Panc1 (cell line): ENCODE measurements at regions not wholly inside any gene's neighbourhood (a gene's known extent, or its start where the extent isn't known, plus 50 kb on each side); places are given as distances from the start of the nearest gene placed in this dataset.

Source experiments
- ATAC-seq: fragments of 200-7000 bp; cut with Tn5 transposase; 2 replicates; pipeline ENCODE4 v1.9.1; 2020; ENCODE audit warnings: mild to moderate bottlenecking, moderate library complexity
- BruUV-seq: library from RNA; stranded (reverse); fragments of 400-500 nt; replicated peaks from 2 replicates; lab custom pipeline; 2021; lab: Mats Ljungman, UMichigan
- CTCF ChIA-PET: fragments of 300-600 bp; sonication (Branson Sonifier 250); formaldehyde crosslinking; loops from one replicate; lab custom pipeline; 2022; ENCODE audit warnings: antibody characterized with exemption; lab: Charles Lee
- POLR2A ChIA-PET: fragments of 300-600 bp; sonication (Branson Sonifier 250); formaldehyde crosslinking; loops from one replicate; lab custom pipeline; 2022; ENCODE audit warnings: antibody characterized with exemption; lab: Charles Lee
- DNase-seq: peaks from one replicate; pipeline ENCODE4 v3.0.0-alpha.2; 2010; ENCODE audit warnings: low read depth, low spot score
- H3K27ac ChIP-seq: 2 replicates; pipeline ENCODE4 v1.5.1; 2011; ENCODE audit warnings: mild to moderate bottlenecking, low read length, inconsistent platforms
- H3K27me3 ChIP-seq: fragments of 200-500 bp; sonication (Bioruptor generic); 2 replicates; pipeline ENCODE4 v1.6.0; 2014; ENCODE audit warnings: low read length, inconsistent platforms; ENCODE audit not compliant: control insufficient read depth, insufficient read depth
- H3K36me3 ChIP-seq: fragments of 200-500 bp; sonication (Bioruptor generic); 2 replicates; pipeline ENCODE4 v1.5.1; 2014; ENCODE audit warnings: inconsistent platforms, mild to moderate bottlenecking, low read length, moderate library complexity; ENCODE audit not compliant: control insufficient read depth, insufficient read depth
- H3K4me1 ChIP-seq: 2 replicates; pipeline ENCODE4 v1.5.1; 2011; ENCODE audit warnings: inconsistent platforms, mild to moderate bottlenecking, low read length, moderate library complexity; ENCODE audit not compliant: control insufficient read depth, insufficient read depth
- H3K4me3 ChIP-seq, 2 experiments: 2 replicates each; pipeline ENCODE4 v1.5.1; 2011 to 2012; ENCODE audit warnings: low read depth in 2 of 2, low read length in 2 of 2, mild to moderate bottlenecking in 2 of 2, inconsistent platforms in 1 of 2, moderate library complexity in 1 of 2
- H3K9me3 ChIP-seq: fragments of 200-500 bp; sonication (Bioruptor generic); 2 replicates; pipeline ENCODE4 v1.5.1; 2014; ENCODE audit warnings: low read depth, mild to moderate bottlenecking, inconsistent platforms, low read length, moderate library complexity; ENCODE audit not compliant: control insufficient read depth, insufficient read depth
- CTCF ChIP-seq: fragments of 450-650 bp; IDR thresholded peaks from 2 replicates; pipeline ENCODE4 v1.5.1; 2017; ENCODE audit warnings: mild to moderate bottlenecking
- POLR2AphosphoS5 ChIP-seq: IDR thresholded peaks from 2 replicates; pipeline ENCODE4 v1.6.1; 2012; ENCODE audit warnings: mild to moderate bottlenecking, low read depth, low read length, moderate library complexity
- SIN3A ChIP-seq: IDR thresholded peaks from 2 replicates; pipeline ENCODE4 v1.6.1; 2012; ENCODE audit warnings: low read depth, mild to moderate bottlenecking, low read length, moderate library complexity, borderline replicate concordance; ENCODE audit not compliant: insufficient read depth
- TCF7L2 ChIP-seq: IDR thresholded peaks from 2 replicates; pipeline ENCODE4 v1.6.1; 2011; ENCODE audit warnings: mild to moderate bottlenecking, low read depth, low read length, inconsistent platforms
- in situ Hi-C: cut with HindIII; loops from 2 replicates; pipeline ENCODE4 v1.10.0; 2016; ENCODE audit warnings: low sequenced_read_pairs, low pct_unique_long_range_greater_than_20kb
- intact Hi-C: fragments of 100-400 bp; cut with micrococcal nuclease; formaldehyde crosslinking; loops from one replicate; pipeline ENCODE4 v1.10.0; 2022; ENCODE audit not compliant: unreplicated experiment
- TF ChIP-seq, protein P1 (sequence below), 2 experiments: IDR thresholded peaks; 2 replicates each; pipeline ENCODE4 v1.6.1; 2011 to 2012; ENCODE audit warnings: low read depth in 2 of 2, control low read depth in 1 of 2, low read length in 1 of 2, mild to moderate bottlenecking in 1 of 2, moderate library complexity in 1 of 2; ENCODE audit not compliant: insufficient read depth in 1 of 2

GRCh38 chr3:68045976-68046375, 391.6 kb upstream of the SUCLG2 start:
- TF ChIP-seq SIN3A (no peak), TCF7L2 (no peak), CTCF (no peak), POLR2AphosphoS5 (no peak)
- TF ChIP-seq, protein P1, sequence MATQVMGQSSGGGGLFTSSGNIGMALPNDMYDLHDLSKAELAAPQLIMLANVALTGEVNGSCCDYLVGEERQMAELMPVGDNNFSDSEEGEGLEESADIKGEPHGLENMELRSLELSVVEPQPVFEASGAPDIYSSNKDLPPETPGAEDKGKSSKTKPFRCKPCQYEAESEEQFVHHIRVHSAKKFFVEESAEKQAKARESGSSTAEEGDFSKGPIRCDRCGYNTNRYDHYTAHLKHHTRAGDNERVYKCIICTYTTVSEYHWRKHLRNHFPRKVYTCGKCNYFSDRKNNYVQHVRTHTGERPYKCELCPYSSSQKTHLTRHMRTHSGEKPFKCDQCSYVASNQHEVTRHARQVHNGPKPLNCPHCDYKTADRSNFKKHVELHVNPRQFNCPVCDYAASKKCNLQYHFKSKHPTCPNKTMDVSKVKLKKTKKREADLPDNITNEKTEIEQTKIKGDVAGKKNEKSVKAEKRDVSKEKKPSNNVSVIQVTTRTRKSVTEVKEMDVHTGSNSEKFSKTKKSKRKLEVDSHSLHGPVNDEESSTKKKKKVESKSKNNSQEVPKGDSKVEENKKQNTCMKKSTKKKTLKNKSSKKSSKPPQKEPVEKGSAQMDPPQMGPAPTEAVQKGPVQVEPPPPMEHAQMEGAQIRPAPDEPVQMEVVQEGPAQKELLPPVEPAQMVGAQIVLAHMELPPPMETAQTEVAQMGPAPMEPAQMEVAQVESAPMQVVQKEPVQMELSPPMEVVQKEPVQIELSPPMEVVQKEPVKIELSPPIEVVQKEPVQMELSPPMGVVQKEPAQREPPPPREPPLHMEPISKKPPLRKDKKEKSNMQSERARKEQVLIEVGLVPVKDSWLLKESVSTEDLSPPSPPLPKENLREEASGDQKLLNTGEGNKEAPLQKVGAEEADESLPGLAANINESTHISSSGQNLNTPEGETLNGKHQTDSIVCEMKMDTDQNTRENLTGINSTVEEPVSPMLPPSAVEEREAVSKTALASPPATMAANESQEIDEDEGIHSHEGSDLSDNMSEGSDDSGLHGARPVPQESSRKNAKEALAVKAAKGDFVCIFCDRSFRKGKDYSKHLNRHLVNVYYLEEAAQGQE (IDR thresholded peaks at IDR 0.05; ENCODE audit: insufficient read depth in 1 of 2, low read depth in 2 of 2, low read length in 1 of 2) = no peak
- in situ Hi-C loops = no loop called here
- Histone ChIP-seq H3K4me3 (no peak overlapping the region), H3K36me3 (no peaks in the 10 kb centered on the region), H3K4me1 (no peaks in the 10 kb centered on the region), H3K27ac (no peak overlapping the region), H3K9me3 (no peaks in the 10 kb centered on the region), H3K27me3 (no peaks in the 10 kb centered on the region)
- POLR2A ChIA-PET = no interaction called here
- BruUV-seq = no TSS peak
- no peak for ATAC-seq
- intact Hi-C loops = no loop called here
- CTCF ChIA-PET = no interaction called here
- DNase-seq = no peak

GRCh38 chr3:68033867-68034266, 379.5 kb upstream of the SUCLG2 start:
- no peaks in the 10 kb centered on the region for H3K36me3 ChIP-seq
- H3K27me3 ChIP-seq = no peaks in the 10 kb centered on the region
- no peaks in the 10 kb centered on the region for H3K4me1 ChIP-seq
- TF ChIP-seq POLR2AphosphoS5 = no peak
- no peak for TF ChIP-seq SIN3A
- ATAC-seq (no peak), DNase-seq (no peak)
- BruUV-seq = no TSS peak
- no peaks in the 10 kb centered on the region for H3K9me3 ChIP-seq
- POLR2A ChIA-PET = no interaction called here
- CTCF ChIA-PET = no interaction called here
- no peak overlapping the region for H3K27ac ChIP-seq
- H3K4me3 ChIP-seq = no peak overlapping the region
- in situ Hi-C loops = no loop called here
- intact Hi-C loops = no loop called here

DNA sequence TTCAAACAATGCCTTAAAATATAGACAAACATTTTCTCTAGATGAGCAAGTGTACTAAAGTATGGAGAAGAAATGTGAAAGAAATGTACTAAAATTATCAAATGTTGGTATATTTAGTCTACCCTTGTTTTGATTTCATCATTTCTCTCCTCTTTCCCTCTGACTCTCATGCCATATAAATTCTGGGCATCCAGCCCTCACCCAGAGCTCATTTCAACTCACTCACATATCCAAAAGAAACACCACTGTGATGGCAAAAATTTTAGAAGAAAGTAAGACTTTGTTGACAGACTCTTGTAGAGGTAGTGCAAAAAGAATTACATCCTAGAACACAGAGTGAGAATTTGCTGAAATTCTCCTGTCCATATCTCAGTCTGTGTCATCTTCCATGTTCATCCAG, 377.8 kb upstream of the SUCLG2 start:
- ATAC-seq (no peak), DNase-seq (no peak)
- H3K4me3 ChIP-seq = no peak overlapping the region
- H3K4me1 ChIP-seq = no peaks in the 10 kb centered on the region
- no TSS peak for BruUV-seq
- H3K9me3 ChIP-seq = no peaks in the 10 kb centered on the region
- H3K27me3 ChIP-seq = no peaks in the 10 kb centered on the region
- H3K27ac ChIP-seq = no peak overlapping the region
- ChIA-PET CTCF (no interaction called here), POLR2A (no interaction called here)
- TF ChIP-seq POLR2AphosphoS5 (no peak), CTCF (no peak), TCF7L2 (no peak), SIN3A (no peak)
- TF ChIP-seq, protein P1 (IDR thresholded peaks at IDR 0.05; ENCODE audit: insufficient read depth in 1 of 2, low read depth in 2 of 2, low read length in 1 of 2) = no peak
- in situ Hi-C loops = no loop called here
- no peaks in the 10 kb centered on the region for H3K36me3 ChIP-seq
- intact Hi-C loops = no loop called here
